ENCODE measurements at regions not wholly inside any gene's neighbourhood (a gene's known extent, or its start where the extent isn't known, plus 50 kb on each side); places are given as distances from the start of the nearest gene placed in this dataset.

- no peak for DNase-seq (ENCODE audit: low read depth in 2 of 2)
- Histone ChIP-seq H3K4me2 (ENCODE audit: extremely low read depth, insufficient read depth, low read length) (no peak overlapping the region), H3K79me2 (ENCODE audit: control insufficient read depth, insufficient read depth, low read length) (no peaks in the 10 kb centered on the region), H3K9me3 (ENCODE audit: control insufficient read depth, insufficient read depth, low read depth, low read length) (no peaks in the 10 kb centered on the region), H3K27me3 (ENCODE audit: control insufficient read depth, insufficient read depth, low read length) (no peaks in the 10 kb centered on the region), H3K27ac (ENCODE audit: insufficient read depth, low read length) (no peak overlapping the region), H3K9ac (ENCODE audit: insufficient read depth, low read length) (no peak overlapping the region), H2AFZ (ENCODE audit: low read length) (no peak overlapping the region), H3K4me3 (replicated peaks in 1 of 4; ENCODE audit: control extremely low read depth in 1 of 4, insufficient read depth in 1 of 4, low read depth in 3 of 4, low read length in 4 of 4) (no peak overlapping the region), H3K4me1 (ENCODE audit: control insufficient read depth, extremely low read depth, insufficient read depth, low read length) (no peaks in the 10 kb centered on the region), H4K20me1 (ENCODE audit: control insufficient read depth, extremely low read depth, insufficient read depth, low read length) (no peaks in the 10 kb centered on the region), H3K36me3 (ENCODE audit: control insufficient read depth, insufficient read depth, low read length) (no peaks in the 10 kb centered on the region)
- TF ChIP-seq CTCF (conservative IDR thresholded peaks at IDR 0.05 in 1 of 2, IDR thresholded peaks at IDR 0.05 in 1 of 2; ENCODE audit: low read depth in 1 of 2, low read length in 2 of 2) (no peak), EZH2 (IDR thresholded peaks at IDR 0.05; ENCODE audit: low read length, missing control alignments) (no peak)
Observed at GRCh38 chr5:27832886-27833285, 794.5 kb upstream of the CDH9 start.

GRCh38 chr5:27830546-27830945 lies 792.2 kb upstream of the CDH9 start:
- no peak overlapping the region for H3K27ac ChIP-seq (ENCODE audit: insufficient read depth, low read length)
- no peaks in the 10 kb centered on the region for H3K4me1 ChIP-seq (ENCODE audit: control insufficient read depth, extremely low read depth, insufficient read depth, low read length)
- H3K4me2 ChIP-seq (ENCODE audit: extremely low read depth, insufficient read depth, low read length): no peak overlapping the region
- no peaks in the 10 kb centered on the region for H3K36me3 ChIP-seq (ENCODE audit: control insufficient read depth, insufficient read depth, low read length)
- no peak overlapping the region for H3K9ac ChIP-seq (ENCODE audit: insufficient read depth, low read length)
- H3K27me3 ChIP-seq (ENCODE audit: control insufficient read depth, insufficient read depth, low read length): no peaks in the 10 kb centered on the region
- no peaks in the 10 kb centered on the region for H3K79me2 ChIP-seq (ENCODE audit: control insufficient read depth, insufficient read depth, low read length)
- DNase-seq (ENCODE audit: low read depth in 2 of 2): peak in 1 of 2 donors; percentile 62
- no peak overlapping the region for H2AFZ ChIP-seq (ENCODE audit: low read length)
- H3K9me3 ChIP-seq (ENCODE audit: control insufficient read depth, insufficient read depth, low read depth, low read length): no peaks in the 10 kb centered on the region
- no peaks in the 10 kb centered on the region for H4K20me1 ChIP-seq (ENCODE audit: control insufficient read depth, extremely low read depth, insufficient read depth, low read length)
- no peak for TF ChIP-seq EZH2 (IDR thresholded peaks at IDR 0.05; ENCODE audit: low read length, missing control alignments)
- no peak for TF ChIP-seq CTCF (conservative IDR thresholded peaks at IDR 0.05 in 1 of 2, IDR thresholded peaks at IDR 0.05 in 1 of 2; ENCODE audit: low read depth in 1 of 2, low read length in 2 of 2)
- H3K4me3 ChIP-seq (replicated peaks in 1 of 4; ENCODE audit: control extremely low read depth in 1 of 4, insufficient read depth in 1 of 4, low read depth in 3 of 4, low read length in 4 of 4): no peak overlapping the region

- Histone ChIP-seq H3K4me1 (ENCODE audit: control insufficient read depth, extremely low read depth, insufficient read depth, low read length) (no peaks in the 10 kb centered on the region), H3K9me3 (ENCODE audit: control insufficient read depth, insufficient read depth, low read depth, low read length) (no peaks in the 10 kb centered on the region), H3K27ac (ENCODE audit: insufficient read depth, low read length) (no peak overlapping the region), H3K4me3 (replicated peaks in 1 of 4; ENCODE audit: control extremely low read depth in 1 of 4, insufficient read depth in 1 of 4, low read depth in 3 of 4, low read length in 4 of 4) (no peak overlapping the region), H3K4me2 (ENCODE audit: extremely low read depth, insufficient read depth, low read length) (no peak overlapping the region), H3K27me3 (ENCODE audit: control insufficient read depth, insufficient read depth, low read length) (no peaks in the 10 kb centered on the region), H4K20me1 (ENCODE audit: control insufficient read depth, extremely low read depth, insufficient read depth, low read length) (no peaks in the 10 kb centered on the region), H3K36me3 (ENCODE audit: control insufficient read depth, insufficient read depth, low read length) (no peaks in the 10 kb centered on the region), H3K79me2 (ENCODE audit: control insufficient read depth, insufficient read depth, low read length) (no peaks in the 10 kb centered on the region), H2AFZ (ENCODE audit: low read length) (no peak overlapping the region), H3K9ac (ENCODE audit: insufficient read depth, low read length) (no peak overlapping the region)
- TF ChIP-seq CTCF (conservative IDR thresholded peaks at IDR 0.05 in 1 of 2, IDR thresholded peaks at IDR 0.05 in 1 of 2; ENCODE audit: low read depth in 1 of 2, low read length in 2 of 2) (no peak), EZH2 (IDR thresholded peaks at IDR 0.05; ENCODE audit: low read length, missing control alignments) (no peak)
- DNase-seq (ENCODE audit: low read depth in 2 of 2): no peak
Observed at GRCh38 chr5:27821681-27822080, 783.3 kb upstream of the CDH9 start.

Data from fibroblast of lung (primary cell).